Endothelial cell of umbilical vein (primary cell): ENCODE measurements at regions not wholly inside any gene's neighbourhood (a gene's known extent, or its start where the extent isn't known, plus 50 kb on each side); places are given as distances from the start of the nearest gene placed in this dataset.

Source experiments
- BruUV-seq: library from RNA; stranded (reverse); fragments of 400-500 nt; replicated peaks from 2 replicates; lab custom pipeline; 2021; lab: Mats Ljungman, UMichigan
- CTCF ChIA-PET: fragments of 300-600, 350-600 bp; sonication (Branson Sonifier 250); formaldehyde crosslinking; loops from one replicate; lab custom pipeline; 2021; ENCODE audit warnings: antibody characterized with exemption, inconsistent platforms; lab: Charles Lee
- POLR2A ChIA-PET: fragments of 300-600, 350-600 bp; sonication (Branson Sonifier 250); formaldehyde crosslinking; loops from one replicate; lab custom pipeline; 2021; ENCODE audit warnings: antibody characterized with exemption, inconsistent platforms; lab: Charles Lee
- DNase-seq: peaks from one replicate; pipeline ENCODE4 v3.0.0-alpha.2; 2011; ENCODE audit warnings: low read depth, low spot score
- FAIRE-seq: peaks from 2 replicates; lab custom pipeline; 2011; peaks lifted over from hg19 to GRCh38; lab: Jason Lieb, UNC
- H2AFZ ChIP-seq: 2 replicates; pipeline ENCODE4 v1.6.0; 2012; ENCODE audit warnings: low read depth, low read length, control low read depth, inconsistent platforms
- H3K27ac ChIP-seq: 2 replicates; pipeline ENCODE4 v1.5.1; 2011; ENCODE audit warnings: low read depth, mild to moderate bottlenecking, control low read depth, low read length, moderate library complexity; ENCODE audit not compliant: insufficient read depth
- H3K27me3 ChIP-seq, 2 experiments: 2 replicates each; pipeline versions ENCODE4 v1.6.0 to v1.6.1; 2011; ENCODE audit warnings: low read length in 2 of 2, mixed read lengths in 1 of 2; ENCODE audit not compliant: control insufficient read depth in 2 of 2, insufficient read depth in 2 of 2
- H3K36me3 ChIP-seq, 2 experiments: 2 replicates in 1 of 2; 3 replicates in 1 of 2; pipeline ENCODE4 v1.5.1; 2011; ENCODE audit warnings: low read length in 2 of 2, mild to moderate bottlenecking in 1 of 2, moderate library complexity in 1 of 2; ENCODE audit not compliant: control insufficient read depth in 2 of 2, insufficient read depth in 2 of 2; ENCODE audit errors: extremely low read depth in 1 of 2
- H3K4me1 ChIP-seq: 3 replicates; pipeline ENCODE4 v1.5.1; 2011; ENCODE audit warnings: mild to moderate bottlenecking, low read length; ENCODE audit not compliant: control insufficient read depth, insufficient read depth; ENCODE audit errors: extremely low read depth
- H3K4me2 ChIP-seq: 2 replicates; pipeline ENCODE4 v1.6.1; 2011; ENCODE audit warnings: low read length, control low read depth, mixed read lengths; ENCODE audit not compliant: insufficient read depth
- H3K4me3 ChIP-seq, 3 experiments: fragments of 200-600 bp in 1 of 3; sonication (generic), shearing (Covaris generic) in 1 of 3; replicated peaks in 1 of 3; 2 replicates each; pipeline ENCODE4 v1.5.1; 2011 to 2016; ENCODE audit warnings: control low read depth in 3 of 3, low read length in 3 of 3, mild to moderate bottlenecking in 2 of 3, inconsistent platforms in 1 of 3, low read depth in 1 of 3, moderate library complexity in 1 of 3; ENCODE audit not compliant: insufficient read depth in 1 of 3
- H3K79me2 ChIP-seq: 2 replicates; pipeline ENCODE4 v1.6.0; 2012; ENCODE audit warnings: low read length, inconsistent platforms; ENCODE audit not compliant: control insufficient read depth, insufficient read depth
- H3K9ac ChIP-seq: replicated peaks from 2 replicates; pipeline ENCODE3; 2011; ENCODE audit warnings: low read length, control low read depth; ENCODE audit not compliant: insufficient read depth; ENCODE audit errors: extremely low read depth
- H3K9me1 ChIP-seq: replicated peaks from 3 replicates; pipeline ENCODE4 v1.6.0; 2011; ENCODE audit warnings: mild to moderate bottlenecking, low read length; ENCODE audit not compliant: control insufficient read depth, insufficient read depth; ENCODE audit errors: extremely low read depth
- H3K9me3 ChIP-seq: replicated peaks from 2 replicates; pipeline ENCODE4 v1.5.1; 2012; ENCODE audit warnings: low read length, inconsistent platforms; ENCODE audit not compliant: control insufficient read depth, insufficient read depth
- H4K20me1 ChIP-seq: replicated peaks from 2 replicates; pipeline ENCODE3; 2011; ENCODE audit warnings: mild to moderate bottlenecking, low read length; ENCODE audit not compliant: control insufficient read depth, insufficient read depth; ENCODE audit errors: extremely low read depth
- CTCF ChIP-seq, 2 donors: IDR thresholded peaks; 1 replicate in 1 of 2; 2 replicates in 1 of 2; pipeline ENCODE4 v1.5.1; 2011; ENCODE audit warnings: low read length in 2 of 2, mild to moderate bottlenecking in 2 of 2, moderate library complexity in 2 of 2, control low read depth in 1 of 2, inconsistent platforms in 1 of 2, low read depth in 1 of 2; ENCODE audit not compliant: insufficient read depth in 1 of 2; ENCODE audit errors: extremely low read depth in 1 of 2
- EZH2 ChIP-seq: IDR thresholded peaks from 2 replicates; pipeline ENCODE4 v1.6.1; 2012; ENCODE audit warnings: borderline replicate concordance, low read depth, mild to moderate bottlenecking, moderate library complexity, low read length, inconsistent platforms; ENCODE audit not compliant: severe bottlenecking
- FOS ChIP-seq: IDR thresholded peaks from 2 replicates; pipeline ENCODE4 v1.6.1; 2011; ENCODE audit warnings: mild to moderate bottlenecking, low read length, moderate library complexity, borderline replicate concordance; ENCODE audit not compliant: insufficient read depth
- GATA2 ChIP-seq: IDR thresholded peaks from 2 replicates; pipeline ENCODE4 v1.7.0; 2011; ENCODE audit warnings: low read depth, mild to moderate bottlenecking, moderate library complexity, mixed read lengths, low read length; ENCODE audit not compliant: insufficient read length, insufficient read depth
- JUN ChIP-seq: IDR thresholded peaks from 2 replicates; pipeline ENCODE4 v1.6.1; 2011; ENCODE audit warnings: borderline replicate concordance, low read depth; ENCODE audit not compliant: insufficient read length, insufficient read depth
- MAX ChIP-seq: IDR thresholded peaks from 2 replicates; pipeline ENCODE4 v1.6.1; 2011; ENCODE audit not compliant: insufficient read depth, insufficient read length
- MYC ChIP-seq: IDR thresholded peaks from one replicate; pipeline ENCODE4 v1.6.1; 2011; ENCODE audit warnings: mild to moderate bottlenecking, low read depth, low read length
- POLR2A ChIP-seq: IDR thresholded peaks from 2 replicates; pipeline ENCODE4 v1.6.1; 2012; ENCODE audit warnings: low read depth, mild to moderate bottlenecking, control low read depth, low read length
- POLR2AphosphoS5 ChIP-seq: IDR thresholded peaks from 2 replicates; pipeline ENCODE4 v1.6.1; 2012; ENCODE audit warnings: low read depth, mild to moderate bottlenecking, control low read depth, low read length, moderate library complexity; ENCODE audit not compliant: insufficient read depth
- dilution Hi-C: fragments of 300-500 bp; cut with MboI; formaldehyde crosslinking; loops from one replicate; pipeline ENCODE4 v1.15.0; 2019; ENCODE audit warnings: low sequenced_read_pairs; ENCODE audit not compliant: extremely low pct_ligation_motif_present
- intact Hi-C: fragments of 100-400 bp; cut with micrococcal nuclease; formaldehyde crosslinking; loops from one replicate; pipeline ENCODE4 v1.10.0; 2022

- dilution Hi-C loops, result no loop called here
- Histone ChIP-seq H3K27me3 (peaks cover 0 to 1% of the 10 kb centered on the region in 2 experiments), H3K4me3 (no peak overlapping the region), H3K79me2 (no peaks in the 10 kb centered on the region), H3K9me3 (no peaks in the 10 kb centered on the region), H2AFZ (no peak overlapping the region), H3K4me2 (no peak overlapping the region), H3K27ac (no peak overlapping the region), H4K20me1 (no peaks in the 10 kb centered on the region), H3K4me1 (no peaks in the 10 kb centered on the region), H3K36me3 (no peaks in the 10 kb centered on the region), H3K9me1 (no peaks in the 10 kb centered on the region), H3K9ac (no peak overlapping the region)
- intact Hi-C loops, result no loop called here
- POLR2A ChIA-PET, result no interaction called here
- BruUV-seq, result no TSS peak
- TF ChIP-seq POLR2AphosphoS5, result no peak
- TF ChIP-seq EZH2, result no peak
- no peak for TF ChIP-seq CTCF (IDR thresholded peaks at IDR 0.05; ENCODE audit: extremely low read depth in 1 of 2, insufficient read depth in 1 of 2, low read depth in 1 of 2, low read length in 2 of 2)
- TF ChIP-seq POLR2A, result no peak
- no peak for TF ChIP-seq MYC
- no peak for TF ChIP-seq GATA2
- TF ChIP-seq JUN, result no peak
- TF ChIP-seq FOS, result no peak
- TF ChIP-seq MAX, result no peak
- CTCF ChIA-PET, result interaction anchor here (0.8 kb wide), 1 partner anchor 28 kb away, joined by 3 read pairs; no protein-coding TSS in a partner anchor
- no peak for DNase-seq
- FAIRE-seq, result no peak
These were observed 120.7 kb downstream of the TBX19 start for GRCh38 chr1:168401341-168401740.
